ENCODE measurements at regions not wholly inside any gene's neighbourhood (a gene's known extent, or its start where the extent isn't known, plus 50 kb on each side); places are given as distances from the start of the nearest gene placed in this dataset.

DNA sequence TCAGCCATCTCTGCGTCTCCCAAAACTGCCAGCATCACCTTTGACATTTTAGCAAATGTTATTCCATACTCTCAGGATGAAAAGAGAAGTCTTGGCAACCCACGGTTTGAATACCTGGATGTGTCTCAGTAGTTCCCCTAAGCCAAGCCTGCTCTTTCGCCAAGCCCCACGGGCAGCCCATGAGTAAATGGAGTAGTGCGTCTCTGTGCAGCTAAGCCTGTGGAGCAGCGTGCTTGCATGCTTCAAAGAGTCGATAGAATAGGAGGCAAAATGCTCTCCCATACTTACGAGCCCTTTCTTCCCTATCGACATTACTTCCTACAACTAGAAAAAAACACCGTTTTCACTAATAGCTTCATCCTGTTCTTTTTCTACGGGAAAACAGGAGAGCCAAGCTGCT is 634.5 kb upstream of the TMEM132C start:
- TF ChIP-seq, protein P1, sequence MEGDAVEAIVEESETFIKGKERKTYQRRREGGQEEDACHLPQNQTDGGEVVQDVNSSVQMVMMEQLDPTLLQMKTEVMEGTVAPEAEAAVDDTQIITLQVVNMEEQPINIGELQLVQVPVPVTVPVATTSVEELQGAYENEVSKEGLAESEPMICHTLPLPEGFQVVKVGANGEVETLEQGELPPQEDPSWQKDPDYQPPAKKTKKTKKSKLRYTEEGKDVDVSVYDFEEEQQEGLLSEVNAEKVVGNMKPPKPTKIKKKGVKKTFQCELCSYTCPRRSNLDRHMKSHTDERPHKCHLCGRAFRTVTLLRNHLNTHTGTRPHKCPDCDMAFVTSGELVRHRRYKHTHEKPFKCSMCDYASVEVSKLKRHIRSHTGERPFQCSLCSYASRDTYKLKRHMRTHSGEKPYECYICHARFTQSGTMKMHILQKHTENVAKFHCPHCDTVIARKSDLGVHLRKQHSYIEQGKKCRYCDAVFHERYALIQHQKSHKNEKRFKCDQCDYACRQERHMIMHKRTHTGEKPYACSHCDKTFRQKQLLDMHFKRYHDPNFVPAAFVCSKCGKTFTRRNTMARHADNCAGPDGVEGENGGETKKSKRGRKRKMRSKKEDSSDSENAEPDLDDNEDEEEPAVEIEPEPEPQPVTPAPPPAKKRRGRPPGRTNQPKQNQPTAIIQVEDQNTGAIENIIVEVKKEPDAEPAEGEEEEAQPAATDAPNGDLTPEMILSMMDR (IDR thresholded peaks at IDR 0.05; ENCODE audit: insufficient read depth, low read length), result no peak
- TF ChIP-seq POLR2AphosphoS5 (IDR thresholded peaks at IDR 0.05; ENCODE audit: low read depth), result no peak

Measured in HL-60 (cell line).